ENCODE measurements at regions not wholly inside any gene's neighbourhood (a gene's known extent, or its start where the extent isn't known, plus 50 kb on each side); places are given as distances from the start of the nearest gene placed in this dataset.

GRCh38 chr16:60484901-60485300 lies 1551.3 kb downstream of the CDH8 start:
- TF ChIP-seq CTCF (conservative IDR thresholded peaks at IDR 0.05) (no peak), EZH2 (IDR thresholded peaks at IDR 0.05; ENCODE audit: low read depth) (no peak)

Measured in PC-9 (cell line).